ENCODE measurements at regions not wholly inside any gene's neighbourhood (a gene's known extent, or its start where the extent isn't known, plus 50 kb on each side); places are given as distances from the start of the nearest gene placed in this dataset.
"Not testable (repeated sequence)": the region's sequence is repeated elsewhere in the genome, so short reads cannot be mapped to it uniquely, and the experiment has no call there.

- no peak for DNase-seq
These were observed 88.2 kb upstream of the THUMPD2 start for GRCh38 chr2:39867268-39867667.

DNA sequence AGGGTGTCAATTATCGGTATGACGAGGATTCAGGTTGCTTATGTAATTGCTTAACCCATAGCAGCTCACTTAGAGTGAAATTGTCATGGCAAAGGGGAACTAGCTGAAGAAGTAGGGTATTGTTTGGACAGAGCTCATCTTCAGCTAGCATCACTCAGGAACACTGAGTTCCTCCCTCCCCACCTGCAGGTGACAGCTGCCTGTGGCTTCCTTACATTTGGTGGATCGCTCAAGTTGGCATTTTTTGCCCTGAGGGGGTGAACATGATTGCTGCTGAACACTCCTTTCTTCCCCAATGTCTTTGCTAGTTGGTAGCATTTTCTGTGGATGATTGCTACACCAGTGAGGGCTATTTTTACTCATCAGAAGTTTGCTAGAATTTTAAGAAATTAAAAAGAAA, 86.7 kb upstream of the THUMPD2 start:
- DNase-seq: no peak

- DNase-seq: not testable (repeated sequence)
These were observed 84.6 kb upstream of the THUMPD2 start for GRCh38 chr2:39863672-39864071.

DNA sequence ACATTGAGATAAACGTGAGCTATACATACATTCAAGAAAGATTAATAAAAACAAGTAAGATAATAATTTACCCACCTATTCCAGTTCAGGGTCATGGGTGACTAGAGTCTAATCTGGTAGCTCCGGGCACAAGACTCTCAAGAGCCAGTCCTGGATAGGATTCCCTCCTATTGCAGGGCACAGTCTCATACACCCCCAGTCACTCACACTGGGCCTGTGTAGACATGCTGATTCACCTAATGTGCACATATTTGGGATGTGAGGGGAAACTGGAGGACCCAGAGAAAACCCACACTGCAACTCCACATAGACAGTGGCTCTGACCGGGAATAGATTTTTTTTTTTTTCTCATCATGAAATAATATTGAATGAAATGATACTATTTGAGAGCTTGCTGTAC, 81.5 kb upstream of the THUMPD2 start:
- DNase-seq: no peak

DNA sequence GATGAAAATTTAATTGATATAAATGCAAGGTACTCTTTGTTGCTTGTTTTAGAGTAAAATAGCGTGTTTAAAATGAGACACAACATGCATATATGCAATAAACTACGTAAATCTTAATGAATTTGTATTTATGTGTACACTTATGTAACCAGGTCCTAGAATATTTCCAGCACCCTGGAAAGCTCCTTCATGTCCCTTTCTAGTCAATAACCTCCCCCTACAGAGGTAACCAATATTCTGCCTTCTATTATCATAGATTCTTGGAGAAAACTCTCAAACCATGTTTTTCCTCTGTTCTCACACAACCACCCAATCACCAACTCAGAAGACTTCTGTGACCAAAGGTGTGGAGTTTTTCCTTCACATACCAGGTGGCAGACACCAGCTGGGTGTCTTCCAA, 79.6 kb upstream of the THUMPD2 start:
- DNase-seq: no peak

- no peak for DNase-seq
These were observed 76.8 kb upstream of the THUMPD2 start for GRCh38 chr2:39855856-39856255.

DNA sequence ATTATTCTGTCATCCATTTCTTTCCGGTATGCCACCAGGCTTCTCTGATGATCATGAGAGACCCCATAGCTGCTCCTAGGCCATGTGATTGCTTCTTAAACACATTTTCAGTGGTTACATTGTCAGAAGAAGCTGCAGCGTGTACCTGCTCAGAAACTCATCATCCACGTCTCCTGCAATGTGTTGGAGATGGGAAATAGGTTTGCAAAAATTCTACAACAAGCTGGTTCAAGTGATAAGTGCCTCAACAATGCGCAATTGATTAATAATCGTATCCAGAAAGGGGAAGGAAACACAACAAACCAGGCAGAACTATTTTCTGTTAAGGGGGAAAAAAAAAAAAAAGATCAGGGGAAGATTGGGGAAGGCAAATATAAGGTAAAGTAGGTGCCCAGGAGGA, 75.7 kb upstream of the THUMPD2 start:
- DNase-seq: no peak

DNA sequence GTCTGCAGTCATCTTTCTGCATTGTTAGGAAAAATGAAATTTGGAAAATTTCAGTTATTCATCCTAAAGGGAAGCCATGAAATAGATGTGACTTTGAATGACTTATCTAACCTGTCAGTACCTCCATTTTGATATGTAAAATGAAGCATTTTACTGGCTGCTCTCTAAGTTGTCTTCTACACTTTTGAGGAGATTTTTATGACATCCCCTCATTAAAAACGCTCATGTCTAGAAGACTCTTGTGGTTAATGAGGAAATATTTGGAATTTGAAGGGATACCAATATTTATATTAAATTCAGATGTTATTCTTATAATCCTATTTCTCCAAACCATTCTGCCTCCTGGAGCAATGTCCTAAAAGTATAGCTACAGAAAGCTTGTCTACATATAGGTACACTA, 73.8 kb upstream of the THUMPD2 start:
- no peak for DNase-seq

DNA sequence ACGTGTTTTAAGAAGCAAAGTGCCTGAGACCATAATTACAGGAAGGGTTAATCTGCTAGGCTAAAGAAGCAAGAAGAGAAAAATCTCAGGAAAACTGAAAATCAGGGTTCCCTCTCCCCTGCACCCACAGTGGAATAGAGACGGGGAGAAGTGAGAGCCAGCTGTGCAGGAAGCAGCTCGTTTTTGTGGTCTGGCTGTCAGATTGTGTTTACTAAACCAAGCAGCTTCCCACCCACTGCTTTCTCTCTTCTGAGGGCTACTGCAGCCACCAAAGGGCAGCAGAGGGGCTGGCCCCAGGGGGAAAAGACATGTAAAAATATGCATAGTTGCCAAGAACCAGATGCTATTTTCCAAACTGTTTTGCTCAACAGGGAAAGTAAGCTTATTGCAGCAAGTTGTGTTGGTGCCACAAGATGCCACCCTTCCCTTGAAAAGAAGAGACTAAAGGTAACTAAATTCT, 72.6 kb upstream of the THUMPD2 start:
- no peak for DNase-seq

DNA sequence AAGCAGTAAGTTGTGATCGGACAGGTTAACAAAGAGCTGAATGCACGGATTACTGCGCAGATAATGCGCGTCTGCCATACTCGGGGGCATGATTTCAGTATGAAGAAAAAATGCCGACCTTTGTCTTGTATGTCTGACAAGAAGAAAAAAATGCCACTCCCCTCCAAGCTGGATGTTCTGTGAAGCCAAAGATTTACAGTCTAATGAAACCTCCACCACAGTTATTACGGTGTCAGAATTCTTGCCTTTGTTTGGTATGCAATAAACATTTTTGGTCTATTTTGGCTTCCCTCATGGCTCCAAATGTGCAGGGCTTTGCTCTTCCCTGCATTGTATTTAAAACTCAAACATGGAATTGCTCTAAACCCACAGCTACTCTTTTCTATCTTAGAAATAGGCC, 72.2 kb upstream of the THUMPD2 start:
- no peak for DNase-seq

DNA sequence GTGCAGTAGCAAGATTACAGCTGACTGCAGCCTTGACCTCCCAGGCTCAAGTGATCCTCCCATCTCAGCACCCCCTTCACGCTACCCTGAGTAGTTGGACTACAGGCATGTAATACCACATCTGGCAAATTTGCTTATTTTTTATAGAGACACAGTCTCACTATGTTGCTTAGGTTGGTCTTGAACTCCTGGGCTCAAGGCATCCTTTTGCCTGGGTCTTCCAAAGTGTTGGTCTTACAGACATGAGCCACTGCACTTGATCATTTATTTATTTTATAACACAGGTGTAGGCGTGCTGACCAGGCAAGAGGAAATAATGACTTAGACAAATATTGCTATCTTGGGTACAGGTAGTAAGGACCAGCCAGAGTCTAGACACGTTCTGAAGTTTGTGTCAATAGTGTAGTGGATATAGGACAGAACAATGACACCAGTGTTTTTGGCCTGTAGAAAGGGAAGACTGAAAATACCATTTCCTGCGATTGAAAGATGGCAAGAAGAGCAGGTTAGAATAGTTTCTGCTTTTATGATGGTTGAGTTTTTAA, 71.0 kb upstream of the THUMPD2 start:
- no peak for DNase-seq

DNA sequence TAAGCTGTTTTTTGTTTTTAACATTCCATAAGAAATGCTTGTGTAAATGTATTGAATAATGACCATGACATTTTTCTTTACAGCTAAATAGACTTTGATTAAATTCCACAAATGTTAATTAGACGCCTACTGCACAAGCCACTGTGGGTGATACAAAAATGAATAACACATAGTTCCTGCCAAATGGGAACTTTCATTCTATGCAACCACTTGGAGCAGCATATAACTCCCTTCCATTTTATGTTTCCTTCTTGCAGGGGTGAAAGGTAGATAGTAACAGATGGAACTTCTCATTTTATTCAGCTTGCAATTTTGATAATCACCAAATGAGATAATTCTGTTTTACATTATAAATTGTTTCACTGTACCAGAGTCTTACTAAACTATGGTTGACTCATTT, 70.0 kb upstream of the THUMPD2 start:
- no peak for DNase-seq

- DNase-seq: no peak
These were observed 66.5 kb upstream of the THUMPD2 start for GRCh38 chr2:39845460-39846146.

DNA sequence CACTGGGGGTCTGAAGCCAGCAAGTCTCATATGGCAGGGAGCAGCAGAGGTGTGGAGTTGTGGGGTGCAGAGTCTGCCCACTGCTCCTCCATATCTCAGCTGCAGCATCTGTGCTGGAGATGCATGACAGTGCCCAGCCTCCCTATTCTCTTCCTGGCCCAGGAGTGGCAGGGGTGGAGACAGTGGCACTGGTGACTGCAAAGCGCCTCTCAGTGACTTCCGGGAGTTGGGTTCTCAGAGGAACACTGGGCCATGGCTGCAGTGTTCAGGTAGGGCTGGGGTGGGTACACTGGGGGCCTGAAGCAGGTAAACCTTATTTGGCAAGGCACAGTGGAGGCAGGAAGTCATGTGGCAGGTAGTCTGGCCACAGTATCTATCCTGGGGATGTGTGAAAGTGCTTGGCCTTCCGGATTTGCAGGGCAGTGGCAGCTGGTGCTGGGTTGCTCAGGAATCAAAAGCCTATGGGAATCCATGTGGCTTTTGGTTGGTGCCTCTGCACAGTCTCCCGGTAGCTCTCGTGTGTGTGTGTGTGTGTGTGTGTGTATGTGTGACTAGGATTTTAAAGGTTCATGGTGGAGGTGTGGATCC, 60.3 kb upstream of the THUMPD2 start:
- DNase-seq: no peak

- DNase-seq: no peak
These were observed 59.5 kb upstream of the THUMPD2 start for GRCh38 chr2:39838589-39838988.

GRCh38 chr2:39837856-39838453, 58.9 kb upstream of the THUMPD2 start:
- DNase-seq: peak; percentile 7

DNA sequence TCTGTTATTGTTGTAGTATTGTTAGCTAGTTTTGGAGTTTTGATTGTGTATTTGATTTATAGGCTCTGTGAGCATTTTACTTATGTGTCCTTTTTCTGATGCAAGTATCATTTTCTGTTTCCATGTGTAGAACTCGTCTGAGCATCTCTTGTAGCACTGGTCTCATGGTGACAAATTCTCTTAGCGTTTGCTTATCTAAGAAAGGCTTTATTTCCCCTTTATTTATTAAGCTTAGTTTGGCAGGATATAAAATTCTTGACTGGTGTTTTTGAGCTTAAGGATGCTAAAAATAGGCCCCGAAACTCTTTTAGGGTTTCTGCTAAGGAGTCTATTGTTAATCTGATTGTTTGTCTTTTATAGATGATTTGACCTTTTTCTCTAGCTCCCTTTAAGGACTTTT, 57.6 kb upstream of the THUMPD2 start:
- DNase-seq: no peak

- no peak for DNase-seq
These were observed 55.4 kb upstream of the THUMPD2 start for GRCh38 chr2:39834426-39834825.

GRCh38 chr2:39830610-39831009, 51.6 kb upstream of the THUMPD2 start:
- not testable (repeated sequence) for DNase-seq

Measured in CD4-positive, alpha-beta T cell treated with Interleukin-10 for 1 hour (primary cell).